GM18861 (cell line): ENCODE measurements at regions not wholly inside any gene's neighbourhood (a gene's known extent, or its start where the extent isn't known, plus 50 kb on each side); places are given as distances from the start of the nearest gene placed in this dataset.
"Not testable (repeated sequence)": the region's sequence is repeated elsewhere in the genome, so short reads cannot be mapped to it uniquely, and the experiment has no call there.

Source experiments
- ATAC-seq: cut with Tn5 transposase; IDR thresholded peaks from one replicate; pipeline ENCODE4 v1.9.1; 2021; ENCODE audit not compliant: unreplicated experiment

GRCh38 chr1:188769936-188770335 is 1707.7 kb downstream of the BRINP3 start:
- no peak for ATAC-seq

GRCh38 chr1:188778578-188778977 is 1699.1 kb downstream of the BRINP3 start:
- no peak for ATAC-seq

GRCh38 chr1:188782220-188782841 is 1695.3 kb downstream of the BRINP3 start:
- ATAC-seq = peak; percentile 96

DNA sequence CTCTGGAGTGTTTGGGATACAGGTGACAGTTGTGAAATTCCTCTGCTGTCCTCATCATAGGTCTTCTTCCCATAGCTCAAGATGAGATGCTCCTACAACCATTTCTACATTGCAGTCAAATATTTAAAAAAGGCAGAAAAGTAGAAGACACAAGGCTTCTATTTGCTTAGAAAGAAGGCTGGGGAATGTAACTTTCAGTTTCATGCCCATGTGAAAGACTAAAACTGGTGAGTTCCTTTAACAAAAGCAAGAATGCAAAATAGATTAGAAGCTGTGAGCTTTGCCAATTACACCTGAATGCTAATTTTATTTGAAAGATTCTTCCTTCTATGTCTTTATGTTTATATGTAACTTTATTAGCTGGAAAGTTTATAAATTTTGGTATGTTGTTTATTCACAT is 1682.7 kb downstream of the BRINP3 start:
- no peak for ATAC-seq

GRCh38 chr1:188812153-188812552 is 1665.5 kb downstream of the BRINP3 start:
- ATAC-seq = not testable (repeated sequence)

- not testable (repeated sequence) for ATAC-seq
These were observed 1664.7 kb downstream of the BRINP3 start for GRCh38 chr1:188812836-188813573.

GRCh38 chr1:188817814-188818213 is 1659.8 kb downstream of the BRINP3 start:
- ATAC-seq = no peak

DNA sequence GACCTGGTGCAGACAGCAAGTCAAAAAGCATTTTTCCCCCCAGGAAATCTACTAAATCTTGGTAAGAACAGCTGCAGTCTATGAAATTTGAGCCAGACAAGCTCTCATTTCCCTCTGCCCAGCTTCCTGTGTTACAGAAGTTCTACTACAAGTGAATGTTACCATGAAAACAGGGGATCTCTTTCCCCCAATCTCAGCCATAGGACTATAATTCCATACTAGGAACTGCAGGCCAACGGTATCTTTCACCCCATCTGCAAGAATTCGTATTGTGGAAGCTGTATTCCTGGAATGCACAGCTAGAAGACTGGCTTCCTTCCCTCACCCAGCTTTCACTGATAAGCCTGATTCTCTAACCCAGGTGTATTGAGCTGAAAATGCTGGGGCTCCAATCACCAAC is 1655.4 kb downstream of the BRINP3 start:
- no peak for ATAC-seq

GRCh38 chr1:188825471-188825870 is 1652.2 kb downstream of the BRINP3 start:
- ATAC-seq = no peak

GRCh38 chr1:188826800-188827199 is 1650.9 kb downstream of the BRINP3 start:
- ATAC-seq = no peak

DNA sequence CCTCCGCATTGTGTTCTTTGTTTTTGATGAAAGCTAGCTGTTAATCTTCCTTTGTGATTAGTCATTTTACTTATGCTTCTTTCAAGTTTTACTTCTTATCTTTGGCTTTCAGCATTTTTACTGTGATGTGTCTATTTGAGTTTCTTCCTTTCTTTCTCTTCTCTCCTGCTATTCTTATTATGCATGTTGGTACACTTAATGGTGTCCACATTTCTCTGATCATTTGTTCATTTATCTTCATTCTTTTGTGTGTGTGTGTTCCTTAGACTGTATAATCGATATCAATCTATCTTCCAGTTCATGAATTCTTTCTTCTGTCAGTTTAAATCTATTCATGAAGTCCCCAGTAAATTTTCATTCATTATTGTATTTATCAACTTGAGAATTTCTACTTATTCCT is 1650.3 kb downstream of the BRINP3 start:
- ATAC-seq = no peak

GRCh38 chr1:188841111-188841696 is 1636.5 kb downstream of the BRINP3 start:
- ATAC-seq = not testable (repeated sequence)

GRCh38 chr1:188846468-188846867 is 1631.2 kb downstream of the BRINP3 start:
- ATAC-seq = no peak

- no peak for ATAC-seq
These were observed 1620.1 kb downstream of the BRINP3 start for GRCh38 chr1:188857526-188858087.

DNA sequence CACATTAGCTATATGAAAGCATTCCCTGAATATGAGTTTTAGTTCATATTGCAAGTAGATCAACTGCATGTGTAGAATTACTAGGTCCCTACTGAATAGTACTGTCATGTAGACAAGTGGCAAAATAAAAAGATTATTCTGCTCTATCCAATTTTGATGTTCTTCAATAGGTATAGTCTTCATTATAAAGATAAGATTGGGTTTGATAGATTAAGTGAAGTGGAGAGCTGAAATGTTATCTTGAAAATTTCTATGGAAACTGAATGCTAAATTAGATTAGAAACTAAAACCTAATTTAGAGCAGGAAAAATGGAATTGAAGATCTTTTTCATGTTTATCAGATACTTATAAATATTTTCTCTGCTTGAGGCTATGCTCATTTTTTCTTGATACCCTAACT is 1610.0 kb downstream of the BRINP3 start:
- no peak for ATAC-seq

DNA sequence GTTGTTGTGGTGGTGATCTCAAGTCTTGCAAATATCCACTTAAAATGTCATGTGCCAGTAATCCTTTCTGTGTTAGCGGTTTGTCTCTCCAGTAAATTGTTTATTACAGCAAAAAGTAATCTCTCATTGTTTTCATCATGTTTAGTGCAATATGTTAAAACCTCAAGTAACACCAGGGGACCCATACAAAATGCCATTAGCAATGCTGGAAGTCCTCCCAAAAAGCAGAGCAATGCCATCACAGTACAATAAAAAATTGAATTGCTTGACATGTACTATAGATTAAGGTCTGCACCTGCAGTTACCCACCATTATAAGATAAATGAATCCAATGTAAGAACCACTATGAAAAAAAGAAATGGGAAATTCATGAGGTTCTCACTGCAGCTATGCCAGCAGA is 1606.5 kb downstream of the BRINP3 start:
- ATAC-seq = no peak

DNA sequence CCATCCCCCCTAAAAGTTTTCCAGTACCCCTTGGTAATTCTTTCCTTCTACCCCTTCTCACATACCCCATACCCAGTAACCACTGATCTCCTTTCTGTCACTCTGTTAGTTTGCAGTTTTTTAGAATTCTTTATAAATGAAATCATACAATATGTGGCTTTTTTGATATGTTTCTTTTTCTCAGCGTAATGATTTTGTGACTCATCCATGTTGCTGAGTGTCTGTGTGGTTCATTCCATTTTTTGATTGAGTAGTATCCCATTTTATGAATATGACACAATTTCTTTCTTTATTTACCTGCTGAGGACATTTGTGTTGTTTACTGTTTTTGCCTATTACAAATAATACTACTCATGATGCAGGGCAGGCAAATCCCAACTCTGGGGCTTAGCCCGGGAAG is 1605.3 kb downstream of the BRINP3 start:
- no peak for ATAC-seq

- no peak for ATAC-seq
These were observed 1600.0 kb downstream of the BRINP3 start for GRCh38 chr1:188877668-188878067.

- no peak for ATAC-seq
These were observed 1589.3 kb downstream of the BRINP3 start for GRCh38 chr1:188888386-188888785.

DNA sequence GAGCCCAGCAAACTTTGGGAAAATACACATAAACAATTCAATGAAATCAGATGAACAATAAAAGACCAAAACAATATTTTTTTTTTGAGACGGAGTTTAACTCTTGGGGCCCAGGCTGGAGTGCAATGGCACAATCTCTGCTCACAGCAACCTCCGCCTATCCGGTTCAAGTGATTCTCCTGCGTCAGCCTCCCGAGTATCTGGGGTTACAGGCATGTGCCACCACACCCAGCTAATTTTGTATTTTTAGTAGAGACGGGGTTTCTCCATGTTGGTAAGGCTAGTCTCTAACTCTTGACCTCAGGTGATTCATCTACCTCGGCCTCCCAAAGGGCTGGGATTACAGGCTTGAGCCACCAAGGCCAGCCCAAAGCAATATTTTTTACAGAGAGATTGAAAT is 1588.5 kb downstream of the BRINP3 start:
- ATAC-seq = no peak

GRCh38 chr1:188891958-188892357 is 1585.7 kb downstream of the BRINP3 start:
- ATAC-seq = no peak

GRCh38 chr1:188895611-188896010 is 1582.1 kb downstream of the BRINP3 start:
- no peak for ATAC-seq
